H9 (cell line): ENCODE measurements at regions not wholly inside any gene's neighbourhood (a gene's known extent, or its start where the extent isn't known, plus 50 kb on each side); places are given as distances from the start of the nearest gene placed in this dataset.

Source experiments
- DNase-seq: peaks from one replicate; pipeline ENCODE4 v3.0.0-alpha.2; 2017
- H2AFZ ChIP-seq: one replicate; pipeline ENCODE4 v1.6.1; 2013; ENCODE audit warnings: mild to moderate bottlenecking, low read length, control low read depth, moderate library complexity
- H2AK5ac ChIP-seq: 2 replicates; pipeline ENCODE4 v1.6.1; 2013; ENCODE audit warnings: low read length, control low read depth, mixed read lengths; ENCODE audit not compliant: insufficient read length
- H2BK120ac ChIP-seq: one replicate; pipeline ENCODE4 v1.6.1; 2013; ENCODE audit warnings: low read depth, mild to moderate bottlenecking, low read length, control low read depth, inconsistent platforms; ENCODE audit not compliant: poor library complexity, severe bottlenecking
- H2BK12ac ChIP-seq: 2 replicates; pipeline ENCODE4 v1.6.1; 2013; ENCODE audit warnings: low read length, control low read depth, mixed read lengths, low read depth; ENCODE audit not compliant: insufficient read length
- H2BK15ac ChIP-seq: 2 replicates; pipeline ENCODE4 v1.6.1; 2013; ENCODE audit warnings: low read depth, low read length, control low read depth
- H2BK20ac ChIP-seq: one replicate; pipeline ENCODE4 v1.6.1; 2013; ENCODE audit warnings: low read depth, mild to moderate bottlenecking, low read length, control low read depth, inconsistent platforms; ENCODE audit not compliant: poor library complexity, severe bottlenecking
- H2BK5ac ChIP-seq: 2 replicates; pipeline ENCODE4 v1.6.1; 2013; ENCODE audit warnings: low read length, control low read depth, mixed read lengths; ENCODE audit not compliant: insufficient read length
- H3K14ac ChIP-seq: 2 replicates; pipeline ENCODE4 v1.6.1; 2013; ENCODE audit warnings: low read length, control low read depth; ENCODE audit not compliant: insufficient read depth
- H3K18ac ChIP-seq: 2 replicates; pipeline ENCODE4 v1.6.1; 2013; ENCODE audit warnings: low read depth, mild to moderate bottlenecking, mixed read lengths, low read length, control low read depth; ENCODE audit not compliant: insufficient read length
- H3K23ac ChIP-seq: 2 replicates; pipeline ENCODE4 v1.6.1; 2013; ENCODE audit warnings: low read length, control low read depth, mixed read lengths, low read depth; ENCODE audit not compliant: insufficient read length
- H3K23me2 ChIP-seq: 2 replicates; pipeline ENCODE4 v1.6.1; 2013; ENCODE audit warnings: low read depth, mild to moderate bottlenecking, mixed read lengths, low read length, control low read depth; ENCODE audit not compliant: insufficient read length, poor library complexity, severe bottlenecking
- H3K27ac ChIP-seq: 2 replicates; pipeline ENCODE4 v1.5.1; 2013; ENCODE audit warnings: low read length, control low read depth, mixed read lengths, low read depth; ENCODE audit not compliant: insufficient read length
- H3K27me3 ChIP-seq: 2 replicates; pipeline ENCODE4 v1.6.1; 2013; ENCODE audit warnings: low read length, control low read depth, inconsistent platforms; ENCODE audit not compliant: insufficient read depth
- H3K4ac ChIP-seq: 2 replicates; pipeline ENCODE4 v1.6.1; 2013; ENCODE audit warnings: low read depth, mild to moderate bottlenecking, control low read depth, inconsistent platforms, low read length, moderate library complexity
- H3K4me1 ChIP-seq: 2 replicates; pipeline ENCODE4 v1.6.1; 2013; ENCODE audit warnings: low read length, control low read depth, inconsistent platforms; ENCODE audit not compliant: insufficient read depth
- H3K4me2 ChIP-seq: 2 replicates; pipeline ENCODE4 v1.6.1; 2013; ENCODE audit warnings: low read length, control low read depth, mixed read lengths; ENCODE audit not compliant: insufficient read length, insufficient read depth
- H3K56ac ChIP-seq: 2 replicates; pipeline ENCODE4 v1.6.1; 2013; ENCODE audit warnings: low read depth, mild to moderate bottlenecking, mixed read lengths, low read length, control low read depth; ENCODE audit not compliant: insufficient read length
- H3K79me1 ChIP-seq: 2 replicates; pipeline ENCODE4 v1.6.1; 2013; ENCODE audit warnings: low read depth, mild to moderate bottlenecking, moderate library complexity, low read length, control low read depth, inconsistent platforms; ENCODE audit not compliant: insufficient read depth, poor library complexity, severe bottlenecking
- H3K79me2 ChIP-seq: 2 replicates; pipeline ENCODE4 v1.6.1; 2013; ENCODE audit warnings: low read length, control low read depth, inconsistent platforms; ENCODE audit not compliant: insufficient read depth
- H3K9ac ChIP-seq: 2 replicates; pipeline ENCODE4 v1.6.1; 2013; ENCODE audit warnings: low read length, control low read depth, mixed read lengths; ENCODE audit not compliant: insufficient read length; ENCODE audit errors: extremely low read depth
- H3K9me3 ChIP-seq: one replicate; pipeline ENCODE4 v1.6.1; 2013; ENCODE audit warnings: low read depth, low read length, inconsistent platforms; ENCODE audit not compliant: control insufficient read depth
- H3T11ph ChIP-seq: one replicate; pipeline ENCODE4 v1.6.1; 2013; ENCODE audit warnings: mild to moderate bottlenecking, low read length, control low read depth, inconsistent platforms
- H4K20me1 ChIP-seq: one replicate; pipeline ENCODE4 v1.6.1; 2013; ENCODE audit not compliant: control insufficient read depth, insufficient read length, insufficient read depth
- H4K5ac ChIP-seq: 2 replicates; pipeline ENCODE4 v1.6.1; 2013; ENCODE audit warnings: low read depth, mild to moderate bottlenecking, mixed read lengths, low read length, control low read depth; ENCODE audit not compliant: insufficient read length
- H4K8ac ChIP-seq: replicated peaks from 2 replicates; pipeline ENCODE4 v1.6.1; 2013; ENCODE audit warnings: low read length, control low read depth, mixed read lengths, low read depth; ENCODE audit not compliant: insufficient read length
- H4K91ac ChIP-seq: 2 replicates; pipeline ENCODE4 v1.6.1; 2013; ENCODE audit warnings: low read depth, mild to moderate bottlenecking, moderate library complexity, mixed read lengths, low read length, control low read depth; ENCODE audit not compliant: insufficient read length
- H3K27ac Mint-ChIP-seq, 3 experiments: 2 replicates in 2 of 3; 3 replicates in 1 of 3; pipeline ENCODE4 v1.8.0; 2020 to 2021; ENCODE audit warnings: mixed read lengths in 3 of 3, mild to moderate bottlenecking in 1 of 3, moderate library complexity in 1 of 3
- H3K27me3 Mint-ChIP-seq: 2 replicates; pipeline ENCODE4 v1.8.0; 2021; ENCODE audit warnings: low read depth, mild to moderate bottlenecking, moderate library complexity, mixed read lengths
- H3K36me3 Mint-ChIP-seq, 3 experiments: 2 replicates in 2 of 3; 3 replicates in 1 of 3; pipeline ENCODE4 v1.8.0; 2020 to 2021; ENCODE audit warnings: low read depth in 3 of 3, mixed read lengths in 3 of 3; ENCODE audit not compliant: insufficient read depth in 1 of 3
- H3K4me1 Mint-ChIP-seq, 2 experiments: 2 replicates each; pipeline ENCODE4 v1.8.0; 2020; ENCODE audit warnings: mixed read lengths in 2 of 2
- H3K4me3 Mint-ChIP-seq, 2 experiments: 2 replicates in 1 of 2; 3 replicates in 1 of 2; pipeline ENCODE4 v1.8.0; 2020 to 2021; ENCODE audit warnings: mild to moderate bottlenecking in 2 of 2, mixed read lengths in 2 of 2, moderate library complexity in 1 of 2
- H3K9me3 Mint-ChIP-seq, 2 experiments: 2 replicates in 1 of 2; 3 replicates in 1 of 2; pipeline ENCODE4 v1.8.0; 2020; ENCODE audit warnings: mild to moderate bottlenecking in 2 of 2, mixed read lengths in 2 of 2, moderate library complexity in 1 of 2
- WGBS: extraction: QIAGEN DNeasy Blood & Tissue Kit; methylation state at CpG from one replicate; pipeline ENCODE4 v1.1.7; 2013; ENCODE audit warnings: missing lambda C conversion rate, low lambda C conversion rate, mixed read lengths; ENCODE audit not compliant: insufficient read length; ENCODE audit errors: extremely low coverage; 5-methylcytosine and 5-hydroxymethylcytosine counted together
- TF ChIP-seq, protein P1 (sequence below): fragments of 200-600 bp; sonication (generic); conservative IDR thresholded peaks from 3 replicates; pipeline ENCODE4 v1.8.0; 2021; ENCODE audit warnings: antibody characterized with exemption, mild to moderate bottlenecking

DNA sequence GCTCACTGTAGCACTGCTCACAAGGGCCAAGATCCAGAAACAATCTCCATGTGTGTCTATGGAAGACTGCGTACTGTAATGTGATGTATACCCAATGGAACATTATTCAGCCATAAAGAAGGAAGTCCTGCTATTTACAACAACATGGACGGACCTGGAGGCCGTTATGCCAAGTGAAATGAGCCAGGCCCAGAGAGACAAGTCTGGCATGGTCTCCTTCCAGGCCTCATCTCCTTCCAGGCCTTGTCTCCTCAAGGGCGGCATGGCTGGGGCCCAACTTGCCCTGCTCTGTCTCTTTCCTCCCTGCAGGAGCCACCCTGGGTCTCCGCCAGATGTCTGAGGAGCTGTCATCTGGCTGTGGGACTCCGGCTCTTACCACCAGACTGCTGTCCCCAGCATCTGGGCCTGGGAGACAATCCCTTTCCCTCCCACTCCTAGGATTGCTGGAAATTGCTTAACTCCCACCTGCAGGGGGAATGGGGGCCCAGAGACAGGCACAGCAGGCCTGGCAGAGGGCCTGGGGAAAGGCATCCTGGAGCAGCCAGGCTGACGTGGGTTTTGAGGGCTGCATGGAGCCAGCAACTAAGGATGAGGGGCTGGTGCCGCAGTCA lies 1326.6 kb downstream of the TBC1D22A start:
- H3K27me3 ChIP-seq: no peaks in the 10 kb centered on the region
- no peak overlapping the region for H3K23ac ChIP-seq
- no peak overlapping the region for H3K4ac ChIP-seq
- Mint-ChIP-seq H3K27ac (no peak overlapping the region; a peak in 1 of 7 replicates), H3K4me1 (peaks cover 20 to 23% of the 10 kb centered on the region in 2 experiments), H3K27me3 (no peaks in the 10 kb centered on the region; the same call in none of the 2 replicates), H3K36me3 (no peaks in the 10 kb centered on the region), H3K9me3 (no peaks in the 10 kb centered on the region), H3K4me3 (no peak overlapping the region)
- no peak overlapping the region for H2BK15ac ChIP-seq
- H4K5ac ChIP-seq: no peak overlapping the region
- H4K20me1 ChIP-seq: no peaks in the 10 kb centered on the region
- no peaks in the 10 kb centered on the region for H3K4me1 ChIP-seq
- no peak overlapping the region for H4K8ac ChIP-seq
- TF ChIP-seq, protein P1, sequence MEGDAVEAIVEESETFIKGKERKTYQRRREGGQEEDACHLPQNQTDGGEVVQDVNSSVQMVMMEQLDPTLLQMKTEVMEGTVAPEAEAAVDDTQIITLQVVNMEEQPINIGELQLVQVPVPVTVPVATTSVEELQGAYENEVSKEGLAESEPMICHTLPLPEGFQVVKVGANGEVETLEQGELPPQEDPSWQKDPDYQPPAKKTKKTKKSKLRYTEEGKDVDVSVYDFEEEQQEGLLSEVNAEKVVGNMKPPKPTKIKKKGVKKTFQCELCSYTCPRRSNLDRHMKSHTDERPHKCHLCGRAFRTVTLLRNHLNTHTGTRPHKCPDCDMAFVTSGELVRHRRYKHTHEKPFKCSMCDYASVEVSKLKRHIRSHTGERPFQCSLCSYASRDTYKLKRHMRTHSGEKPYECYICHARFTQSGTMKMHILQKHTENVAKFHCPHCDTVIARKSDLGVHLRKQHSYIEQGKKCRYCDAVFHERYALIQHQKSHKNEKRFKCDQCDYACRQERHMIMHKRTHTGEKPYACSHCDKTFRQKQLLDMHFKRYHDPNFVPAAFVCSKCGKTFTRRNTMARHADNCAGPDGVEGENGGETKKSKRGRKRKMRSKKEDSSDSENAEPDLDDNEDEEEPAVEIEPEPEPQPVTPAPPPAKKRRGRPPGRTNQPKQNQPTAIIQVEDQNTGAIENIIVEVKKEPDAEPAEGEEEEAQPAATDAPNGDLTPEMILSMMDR: no peak
- H3K79me2 ChIP-seq: no peaks in the 10 kb centered on the region
- H3K4me2 ChIP-seq: no peak overlapping the region
- H2BK20ac ChIP-seq: no peak overlapping the region
- no peak overlapping the region for H3K27ac ChIP-seq
- no peaks in the 10 kb centered on the region for H3K79me1 ChIP-seq
- no peak for DNase-seq
- H3K56ac ChIP-seq: no peak overlapping the region
- no peak overlapping the region for H3T11ph ChIP-seq
- H2BK120ac ChIP-seq: no peak overlapping the region
- no peaks in the 10 kb centered on the region for H3K9me3 ChIP-seq
- no peak overlapping the region for H2AK5ac ChIP-seq
- no peak overlapping the region for H2AFZ ChIP-seq
- no peak overlapping the region for H3K9ac ChIP-seq
- no peak overlapping the region for H3K14ac ChIP-seq
- no peaks in the 10 kb centered on the region for H3K23me2 ChIP-seq
- WGBS: no CpG with 5 or more reads among the region's 8 CpGs
- H3K18ac ChIP-seq: no peak overlapping the region
- no peak overlapping the region for H2BK12ac ChIP-seq
- H2BK5ac ChIP-seq: no peak overlapping the region
- H4K91ac ChIP-seq: no peak overlapping the region
